NCI-H1436 (cell line): ENCODE measurements at regions not wholly inside any gene's neighbourhood (a gene's known extent, or its start where the extent isn't known, plus 50 kb on each side); places are given as distances from the start of the nearest gene placed in this dataset.
"Not testable (repeated sequence)": the region's sequence is repeated elsewhere in the genome, so short reads cannot be mapped to it uniquely, and the experiment has no call there.

ENCODE experiments used
- DNase-seq: peaks from one replicate; lab custom pipeline; 2025; lab: John Stamatoyannopoulos, UW

DNA sequence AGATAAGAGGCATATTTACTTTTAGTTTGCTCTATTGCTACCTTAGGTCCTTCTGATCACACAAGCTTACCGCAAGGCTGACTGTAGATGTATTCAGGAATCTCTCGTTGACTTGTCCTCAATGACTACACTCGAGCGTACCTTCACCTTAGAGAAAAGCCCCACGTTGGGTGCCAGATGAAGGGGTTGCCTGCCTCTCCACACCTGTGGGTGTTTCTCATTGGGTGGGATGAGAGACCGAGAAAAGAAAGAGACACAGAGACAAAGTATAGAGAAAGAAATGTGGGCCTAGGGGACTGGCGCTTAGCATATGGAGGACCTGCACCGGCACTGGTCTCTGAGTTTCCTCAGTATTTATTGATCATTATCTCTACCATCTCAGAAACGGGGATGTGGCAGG lies 51.8 kb downstream of the ASCL4 start:
- no peak for DNase-seq

DNA sequence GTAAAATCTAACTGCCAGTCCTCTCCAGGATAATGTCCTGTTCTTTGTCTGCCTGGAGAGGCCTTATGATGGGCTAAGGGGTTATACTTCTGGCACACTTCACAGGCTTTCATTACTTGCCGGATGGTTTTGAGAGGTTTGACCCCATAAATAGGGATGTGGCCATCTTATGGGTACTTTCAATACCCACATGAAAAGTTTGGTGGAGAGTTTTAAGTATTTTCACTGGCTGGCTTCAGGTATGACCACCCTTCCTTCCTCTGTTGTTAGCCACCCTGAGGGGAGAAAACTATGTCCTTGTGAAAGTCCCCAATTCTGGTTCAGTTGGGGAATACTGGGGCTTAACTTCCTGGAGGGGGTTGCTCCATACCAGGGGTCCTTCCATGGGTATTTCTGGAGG lies 54.8 kb downstream of the ASCL4 start:
- DNase-seq = no peak

GRCh38 chr12:107832441-107832840 lies 57.9 kb downstream of the ASCL4 start:
- no peak for DNase-seq

DNA sequence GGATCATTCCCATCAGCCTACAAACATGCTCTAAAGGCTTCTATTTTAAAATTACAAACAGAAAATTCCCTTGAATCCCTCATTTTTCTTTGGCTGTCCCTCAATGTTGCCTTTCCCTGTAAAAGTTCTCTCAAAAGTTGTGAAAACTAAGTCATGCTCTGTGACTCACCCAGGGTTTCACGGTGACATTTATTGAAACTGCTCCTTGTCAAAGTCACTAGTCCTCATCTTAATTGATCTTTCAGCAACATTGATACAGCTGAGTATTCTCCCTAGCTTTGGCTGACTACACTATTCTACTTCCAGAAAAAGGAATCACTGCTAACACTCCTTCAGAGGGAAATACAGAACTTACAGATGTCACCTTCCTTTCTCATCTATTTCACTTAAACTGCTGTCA lies 65.7 kb downstream of the ASCL4 start:
- DNase-seq = no peak

DNA sequence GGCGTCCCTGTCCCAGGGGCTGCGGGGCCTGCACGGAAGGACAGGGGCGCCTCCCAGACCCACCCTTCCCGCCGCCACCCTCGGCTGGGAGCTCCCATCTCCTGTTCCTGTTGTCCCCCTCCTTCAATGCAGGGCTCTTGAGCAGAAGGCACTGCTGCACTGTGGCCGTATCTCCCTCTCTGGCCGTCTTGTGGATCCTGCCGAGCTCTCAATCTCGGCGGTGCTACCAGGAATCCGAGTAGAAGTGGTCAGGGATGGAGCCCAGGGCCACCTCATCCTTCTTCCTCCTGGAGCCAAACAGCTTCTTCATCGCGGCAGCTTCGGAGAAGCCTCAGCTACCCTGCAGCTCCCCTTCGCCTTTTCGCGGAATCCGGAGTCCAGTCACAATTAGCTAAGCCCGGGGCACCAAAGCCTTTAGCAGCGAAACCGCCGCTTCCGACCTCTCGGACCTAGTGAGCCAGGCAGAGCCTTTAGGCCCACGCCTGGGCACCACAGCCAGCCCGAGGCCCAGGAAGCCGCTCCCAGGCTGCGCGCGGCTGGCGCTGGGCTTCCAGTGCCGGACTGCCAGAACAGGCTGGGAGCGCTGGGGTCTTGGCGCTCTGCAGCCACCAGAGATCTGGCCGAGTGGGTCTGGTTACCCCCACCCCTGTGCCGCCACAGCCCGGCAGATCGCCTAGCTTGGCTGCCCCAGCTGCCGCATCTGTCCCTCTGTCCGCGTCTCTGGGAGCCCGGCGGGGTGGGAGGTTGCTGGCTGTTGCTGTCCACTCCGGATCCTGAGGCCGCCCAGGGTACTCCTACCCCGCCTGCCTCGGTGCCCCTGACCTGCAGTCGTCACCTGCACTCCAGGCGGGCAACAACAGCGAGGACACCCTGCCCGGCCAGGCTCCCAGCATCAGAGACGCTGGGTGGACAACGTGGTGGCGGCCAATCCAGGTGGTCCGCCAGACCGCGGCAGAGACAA lies 69.1 kb downstream of the ASCL4 start:
- DNase-seq = no peak

DNA sequence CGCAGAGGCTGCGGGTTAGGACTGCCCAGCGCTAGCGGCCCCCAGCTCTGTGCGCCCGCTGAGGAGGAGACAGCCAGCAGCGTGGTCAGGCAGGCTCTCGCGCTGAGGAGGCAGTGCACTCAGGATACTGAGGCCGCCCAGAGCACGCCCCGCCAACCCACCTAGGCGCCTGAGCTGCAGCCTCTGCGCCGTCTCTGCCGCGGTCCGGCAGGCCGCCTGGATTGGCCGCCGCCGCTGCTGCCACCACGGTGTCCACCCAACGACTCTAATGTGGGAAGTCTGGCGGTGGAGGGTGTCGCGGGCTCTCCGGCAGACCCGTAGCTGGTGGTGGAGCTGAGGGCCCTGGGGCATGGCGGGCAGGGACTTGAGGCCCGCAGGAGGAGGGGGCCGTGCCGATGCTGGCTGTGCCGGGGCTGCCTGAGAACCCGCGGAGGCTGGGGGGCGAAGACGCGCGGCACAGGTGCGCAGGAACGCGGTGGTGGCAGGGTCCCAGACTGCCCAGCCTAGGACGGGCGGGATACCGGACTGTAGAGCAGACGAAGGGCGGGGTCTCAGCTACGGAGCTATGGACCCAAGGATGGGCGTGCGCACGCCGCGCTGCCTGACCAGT lies 69.9 kb downstream of the ASCL4 start:
- no peak for DNase-seq

DNA sequence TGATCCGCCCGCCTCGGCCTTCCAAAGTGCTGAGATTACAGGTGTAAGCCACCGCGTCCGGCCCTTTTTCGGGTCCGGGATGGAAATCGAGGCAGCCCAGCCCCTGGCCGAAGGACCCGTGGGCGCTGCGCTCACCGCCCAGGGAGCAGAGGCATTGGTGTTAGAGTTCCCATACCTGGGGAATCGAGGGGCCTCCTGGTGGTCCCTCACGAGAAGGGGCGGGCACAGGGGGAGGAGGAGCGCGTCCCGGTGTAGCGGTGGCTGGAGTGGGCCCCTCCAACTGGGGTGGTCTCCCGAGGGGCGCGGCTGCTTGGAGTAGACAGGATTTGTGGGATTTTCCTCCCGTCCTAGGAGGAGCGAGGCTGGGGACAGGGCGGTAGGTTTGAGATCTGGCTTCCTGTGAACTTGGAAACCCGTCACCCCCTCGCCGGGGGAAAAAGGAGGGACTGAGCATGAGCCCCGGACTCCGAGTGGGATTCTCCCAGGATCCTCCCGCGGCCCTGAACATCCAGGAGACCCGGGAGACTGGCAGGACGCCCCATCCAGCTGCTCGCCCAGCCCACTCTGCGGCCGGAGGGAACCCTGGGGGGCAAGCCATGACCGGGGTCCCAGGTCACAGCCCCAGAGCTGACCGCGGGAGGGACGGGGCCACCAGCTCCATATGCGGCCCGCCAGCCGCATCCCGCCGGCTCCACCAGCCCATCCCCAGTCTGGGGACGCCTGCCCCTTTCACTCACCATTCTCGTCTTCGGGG lies 70.9 kb downstream of the ASCL4 start:
- no peak for DNase-seq

GRCh38 chr12:107845980-107846659 lies 71.6 kb downstream of the ASCL4 start:
- no peak for DNase-seq

GRCh38 chr12:107847430-107847829 lies 72.9 kb downstream of the ASCL4 start:
- no peak for DNase-seq

- no peak for DNase-seq
Measured at GRCh38 chr12:107847830-107848229, 73.3 kb downstream of the ASCL4 start.

- no peak for DNase-seq
Measured at GRCh38 chr12:107853479-107853878, 79.0 kb downstream of the ASCL4 start.

DNA sequence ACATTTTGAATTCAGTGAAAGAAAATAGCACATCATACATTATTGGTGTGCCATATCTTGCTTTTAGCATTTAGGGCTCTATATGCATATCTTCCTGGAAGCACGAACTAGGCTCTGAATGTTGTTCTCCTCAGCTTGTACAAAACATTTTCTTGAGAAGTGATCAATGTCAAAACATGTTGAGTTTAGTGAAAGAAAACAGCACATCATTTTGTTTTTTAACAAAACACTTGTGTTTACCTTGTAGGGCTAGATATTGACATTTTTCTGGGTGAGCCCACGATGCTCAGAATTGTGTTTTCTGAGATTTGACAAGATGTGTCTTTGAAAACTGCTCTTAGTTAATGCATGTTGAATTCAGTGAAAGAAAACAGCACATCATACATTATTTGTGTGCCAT lies 81.0 kb downstream of the ASCL4 start:
- no peak for DNase-seq

GRCh38 chr12:107856096-107856495 lies 81.6 kb downstream of the ASCL4 start:
- DNase-seq = no peak

DNA sequence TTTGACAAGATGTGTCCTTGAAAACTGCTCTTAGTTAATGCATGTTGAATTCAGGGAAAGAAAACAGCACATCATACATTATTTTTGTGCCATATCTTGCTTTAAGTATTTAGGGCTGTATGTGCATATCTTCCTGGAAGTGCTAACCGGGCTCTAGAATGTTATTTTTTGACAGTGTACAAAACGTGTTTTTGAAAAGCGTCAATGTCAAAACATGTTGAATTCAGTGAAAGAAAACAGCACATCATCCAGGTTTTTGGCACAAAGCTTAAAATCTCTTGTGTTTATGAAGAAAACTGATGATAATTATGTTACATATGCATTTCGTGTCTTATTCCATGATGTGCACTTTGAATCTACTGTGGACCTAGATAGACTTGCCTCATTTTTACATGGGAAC lies 82.7 kb downstream of the ASCL4 start:
- DNase-seq = no peak

- no peak for DNase-seq
Measured at GRCh38 chr12:107859367-107859766, 84.9 kb downstream of the ASCL4 start.

DNA sequence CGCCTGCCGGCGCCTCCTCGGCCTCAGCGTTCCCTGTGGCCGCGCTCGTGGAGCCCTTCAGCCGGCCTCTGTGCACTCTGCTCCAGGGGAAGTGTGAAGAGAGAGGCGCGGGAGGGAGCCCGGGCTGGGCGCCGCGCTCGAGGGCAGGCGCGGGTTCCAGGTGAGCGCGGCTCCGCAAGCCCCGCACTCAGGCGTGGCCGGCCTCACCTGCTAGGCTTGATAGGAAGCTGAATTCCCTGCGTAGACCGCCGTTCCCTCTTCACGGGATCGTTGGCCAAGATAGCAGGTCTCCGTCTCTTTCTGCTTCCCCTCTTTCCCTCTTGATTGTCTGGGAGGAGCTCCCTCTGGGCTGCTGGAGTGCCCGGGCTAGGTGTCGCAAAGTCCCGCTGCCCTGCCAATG lies 89.7 kb downstream of the ASCL4 start:
- no peak for DNase-seq

DNA sequence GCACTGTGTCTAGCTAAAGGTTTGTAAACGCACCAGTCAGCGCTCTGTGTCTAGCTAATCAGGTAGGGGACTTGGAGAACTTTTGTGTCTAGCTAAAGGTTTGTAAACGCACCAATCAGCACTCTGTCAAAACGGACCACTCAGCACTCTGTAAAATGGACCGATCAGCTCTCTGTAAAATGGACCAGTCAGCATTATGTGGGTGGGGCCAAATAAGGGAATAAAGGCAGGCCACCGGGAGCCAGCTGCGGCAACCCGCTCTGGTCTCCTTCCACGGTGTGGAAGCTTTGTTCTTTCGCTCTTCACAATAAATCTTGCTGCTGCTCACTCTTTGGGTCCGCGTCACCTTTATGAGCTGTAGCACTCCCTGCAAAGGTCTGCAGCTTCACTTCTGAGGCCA lies 90.2 kb downstream of the ASCL4 start:
- not testable (repeated sequence) for DNase-seq

- no peak for DNase-seq
Measured at GRCh38 chr12:107873223-107873622, 98.7 kb downstream of the ASCL4 start.

DNA sequence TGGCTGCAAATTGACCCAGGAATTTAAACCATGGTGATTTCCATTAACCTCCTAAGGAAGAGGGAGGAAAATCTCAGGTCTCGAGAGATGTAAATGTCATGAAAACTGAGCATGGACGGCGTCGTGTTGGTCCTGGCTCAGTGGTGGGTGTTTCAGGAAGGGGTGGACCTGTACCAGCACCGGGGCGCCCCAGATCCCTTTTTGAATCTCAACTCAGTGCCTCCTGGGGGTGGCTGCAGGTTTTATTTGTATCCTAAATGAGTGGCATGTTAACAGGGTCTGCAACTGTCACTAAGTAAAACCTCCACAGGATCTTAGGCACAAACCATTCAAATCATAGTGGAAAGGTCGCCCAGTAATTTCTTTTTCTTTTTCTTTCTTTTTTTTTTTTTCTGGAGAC lies 101.3 kb downstream of the ASCL4 start:
- DNase-seq = no peak

DNA sequence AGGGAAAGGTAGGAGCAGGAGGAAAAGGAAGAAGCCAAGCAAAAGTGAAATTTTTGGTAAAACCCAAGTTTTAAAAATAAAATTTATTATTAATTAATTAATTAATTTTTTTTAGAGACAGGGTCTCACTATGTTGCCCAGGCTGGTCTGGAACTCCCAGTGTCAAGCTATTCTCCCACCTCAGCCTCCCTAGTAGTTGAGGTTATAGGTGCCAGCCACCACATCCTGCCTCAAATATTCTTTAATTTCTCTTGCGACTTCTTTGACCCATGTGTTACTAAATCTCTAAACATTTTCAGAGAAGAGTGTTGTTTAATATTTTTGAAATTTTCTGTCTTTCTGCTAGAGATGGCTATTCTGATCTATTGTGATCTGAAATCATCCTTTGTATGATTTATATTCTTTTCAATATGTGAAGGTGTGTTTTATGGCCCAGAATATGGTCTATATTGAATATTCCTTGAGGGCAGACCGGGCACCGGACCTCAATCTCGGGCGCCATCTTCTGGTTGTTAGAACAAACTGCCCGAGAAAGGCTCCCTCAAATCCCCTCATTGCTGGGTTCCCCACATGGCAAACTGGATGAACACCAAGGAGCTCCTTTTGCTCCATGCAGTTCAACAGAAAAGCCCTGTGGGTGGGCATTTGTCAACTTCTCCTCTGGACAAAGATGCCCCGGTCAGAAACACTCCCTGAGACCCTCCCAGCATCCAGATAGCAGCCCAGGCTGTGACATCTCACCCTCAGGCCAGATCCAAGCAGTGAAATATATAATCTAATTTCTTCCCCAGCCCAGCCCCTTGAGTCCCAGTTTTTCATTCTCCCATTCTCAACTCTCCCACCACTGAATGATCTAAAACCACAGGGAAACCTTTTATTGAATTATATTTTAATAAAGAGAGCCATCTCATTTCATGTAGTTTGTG lies 110.5 kb downstream of the ASCL4 start:
- peak; percentile 49 for DNase-seq

- DNase-seq = no peak
Measured at GRCh38 chr12:107888789-107889188, 114.3 kb downstream of the ASCL4 start.
